ENCODE measurements at regions not wholly inside any gene's neighbourhood (a gene's known extent, or its start where the extent isn't known, plus 50 kb on each side); places are given as distances from the start of the nearest gene placed in this dataset.

DNA sequence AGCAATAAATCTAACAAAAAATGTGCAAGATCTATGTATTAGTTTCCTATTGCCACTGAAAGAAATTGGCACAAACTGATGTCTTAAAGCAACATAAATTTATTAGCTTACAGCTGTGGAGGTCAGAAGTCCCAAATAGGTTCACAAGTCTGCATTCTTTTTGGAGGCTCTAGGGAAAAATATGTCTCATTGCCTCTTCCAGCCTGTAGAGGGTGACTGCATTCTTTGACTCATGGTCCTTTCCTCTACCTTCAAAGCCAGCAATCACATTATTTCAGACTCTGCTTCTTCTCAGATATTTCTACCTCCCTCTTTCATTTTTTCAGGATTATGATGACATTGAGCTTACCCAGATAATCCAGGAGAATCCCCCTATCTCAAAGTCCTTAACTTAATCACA, 1531.1 kb downstream of the KHDRBS2 start:
- peak; percentile 22 for TF ChIP-seq CTCF (conservative IDR thresholded peaks at IDR 0.05)
- TF ChIP-seq ZFX (IDR thresholded peaks at IDR 0.05): no peak
